Endothelial cell of umbilical vein (primary cell): ENCODE measurements at regions not wholly inside any gene's neighbourhood (a gene's known extent, or its start where the extent isn't known, plus 50 kb on each side); places are given as distances from the start of the nearest gene placed in this dataset.

Experiments used
- BruUV-seq: library from RNA; stranded (reverse); fragments of 400-500 nt; replicated peaks from 2 replicates; lab custom pipeline; 2021; lab: Mats Ljungman, UMichigan
- CTCF ChIA-PET: fragments of 300-600, 350-600 bp; sonication (Branson Sonifier 250); formaldehyde crosslinking; loops from one replicate; lab custom pipeline; 2021; ENCODE audit warnings: antibody characterized with exemption, inconsistent platforms; lab: Charles Lee
- POLR2A ChIA-PET: fragments of 300-600, 350-600 bp; sonication (Branson Sonifier 250); formaldehyde crosslinking; loops from one replicate; lab custom pipeline; 2021; ENCODE audit warnings: antibody characterized with exemption, inconsistent platforms; lab: Charles Lee
- DNase-seq: peaks from one replicate; pipeline ENCODE4 v3.0.0-alpha.2; 2011; ENCODE audit warnings: low read depth, low spot score
- FAIRE-seq: peaks from 2 replicates; lab custom pipeline; 2011; peaks lifted over from hg19 to GRCh38; lab: Jason Lieb, UNC
- H2AFZ ChIP-seq: 2 replicates; pipeline ENCODE4 v1.6.0; 2012; ENCODE audit warnings: low read depth, low read length, control low read depth, inconsistent platforms
- H3K27ac ChIP-seq: 2 replicates; pipeline ENCODE4 v1.5.1; 2011; ENCODE audit warnings: low read depth, mild to moderate bottlenecking, control low read depth, low read length, moderate library complexity; ENCODE audit not compliant: insufficient read depth
- H3K27me3 ChIP-seq, 2 experiments: 2 replicates each; pipeline versions ENCODE4 v1.6.0 to v1.6.1; 2011; ENCODE audit warnings: low read length in 2 of 2, mixed read lengths in 1 of 2; ENCODE audit not compliant: control insufficient read depth in 2 of 2, insufficient read depth in 2 of 2
- H3K36me3 ChIP-seq, 2 experiments: 2 replicates in 1 of 2; 3 replicates in 1 of 2; pipeline ENCODE4 v1.5.1; 2011; ENCODE audit warnings: low read length in 2 of 2, mild to moderate bottlenecking in 1 of 2, moderate library complexity in 1 of 2; ENCODE audit not compliant: control insufficient read depth in 2 of 2, insufficient read depth in 2 of 2; ENCODE audit errors: extremely low read depth in 1 of 2
- H3K4me1 ChIP-seq: 3 replicates; pipeline ENCODE4 v1.5.1; 2011; ENCODE audit warnings: mild to moderate bottlenecking, low read length; ENCODE audit not compliant: control insufficient read depth, insufficient read depth; ENCODE audit errors: extremely low read depth
- H3K4me2 ChIP-seq: 2 replicates; pipeline ENCODE4 v1.6.1; 2011; ENCODE audit warnings: low read length, control low read depth, mixed read lengths; ENCODE audit not compliant: insufficient read depth
- H3K4me3 ChIP-seq, 3 experiments: fragments of 200-600 bp in 1 of 3; sonication (generic), shearing (Covaris generic) in 1 of 3; replicated peaks in 1 of 3; 2 replicates each; pipeline ENCODE4 v1.5.1; 2011 to 2016; ENCODE audit warnings: control low read depth in 3 of 3, low read length in 3 of 3, mild to moderate bottlenecking in 2 of 3, inconsistent platforms in 1 of 3, low read depth in 1 of 3, moderate library complexity in 1 of 3; ENCODE audit not compliant: insufficient read depth in 1 of 3
- H3K79me2 ChIP-seq: 2 replicates; pipeline ENCODE4 v1.6.0; 2012; ENCODE audit warnings: low read length, inconsistent platforms; ENCODE audit not compliant: control insufficient read depth, insufficient read depth
- H3K9ac ChIP-seq: replicated peaks from 2 replicates; pipeline ENCODE3; 2011; ENCODE audit warnings: low read length, control low read depth; ENCODE audit not compliant: insufficient read depth; ENCODE audit errors: extremely low read depth
- H3K9me1 ChIP-seq: replicated peaks from 3 replicates; pipeline ENCODE4 v1.6.0; 2011; ENCODE audit warnings: mild to moderate bottlenecking, low read length; ENCODE audit not compliant: control insufficient read depth, insufficient read depth; ENCODE audit errors: extremely low read depth
- H3K9me3 ChIP-seq: replicated peaks from 2 replicates; pipeline ENCODE4 v1.5.1; 2012; ENCODE audit warnings: low read length, inconsistent platforms; ENCODE audit not compliant: control insufficient read depth, insufficient read depth
- H4K20me1 ChIP-seq: replicated peaks from 2 replicates; pipeline ENCODE3; 2011; ENCODE audit warnings: mild to moderate bottlenecking, low read length; ENCODE audit not compliant: control insufficient read depth, insufficient read depth; ENCODE audit errors: extremely low read depth
- EZH2 ChIP-seq: IDR thresholded peaks from 2 replicates; pipeline ENCODE4 v1.6.1; 2012; ENCODE audit warnings: borderline replicate concordance, low read depth, mild to moderate bottlenecking, moderate library complexity, low read length, inconsistent platforms; ENCODE audit not compliant: severe bottlenecking
- GATA2 ChIP-seq: IDR thresholded peaks from 2 replicates; pipeline ENCODE4 v1.7.0; 2011; ENCODE audit warnings: low read depth, mild to moderate bottlenecking, moderate library complexity, mixed read lengths, low read length; ENCODE audit not compliant: insufficient read length, insufficient read depth
- JUN ChIP-seq: IDR thresholded peaks from 2 replicates; pipeline ENCODE4 v1.6.1; 2011; ENCODE audit warnings: borderline replicate concordance, low read depth; ENCODE audit not compliant: insufficient read length, insufficient read depth
- MYC ChIP-seq: IDR thresholded peaks from one replicate; pipeline ENCODE4 v1.6.1; 2011; ENCODE audit warnings: mild to moderate bottlenecking, low read depth, low read length
- POLR2A ChIP-seq: IDR thresholded peaks from 2 replicates; pipeline ENCODE4 v1.6.1; 2012; ENCODE audit warnings: low read depth, mild to moderate bottlenecking, control low read depth, low read length
- POLR2AphosphoS5 ChIP-seq: IDR thresholded peaks from 2 replicates; pipeline ENCODE4 v1.6.1; 2012; ENCODE audit warnings: low read depth, mild to moderate bottlenecking, control low read depth, low read length, moderate library complexity; ENCODE audit not compliant: insufficient read depth
- dilution Hi-C: fragments of 300-500 bp; cut with MboI; formaldehyde crosslinking; loops from one replicate; pipeline ENCODE4 v1.15.0; 2019; ENCODE audit warnings: low sequenced_read_pairs; ENCODE audit not compliant: extremely low pct_ligation_motif_present
- intact Hi-C: fragments of 100-400 bp; cut with micrococcal nuclease; formaldehyde crosslinking; loops from one replicate; pipeline ENCODE4 v1.10.0; 2022
- TF ChIP-seq, protein P1 (sequence below): IDR thresholded peaks from 2 replicates; pipeline ENCODE4 v1.6.1; 2011; ENCODE audit not compliant: insufficient read depth, insufficient read length
- TF ChIP-seq, protein P2 (sequence below), 2 donors: IDR thresholded peaks; 1 replicate in 1 of 2; 2 replicates in 1 of 2; pipeline ENCODE4 v1.5.1; 2011; ENCODE audit warnings: low read length in 2 of 2, mild to moderate bottlenecking in 2 of 2, moderate library complexity in 2 of 2, control low read depth in 1 of 2, inconsistent platforms in 1 of 2, low read depth in 1 of 2; ENCODE audit not compliant: insufficient read depth in 1 of 2; ENCODE audit errors: extremely low read depth in 1 of 2

DNA sequence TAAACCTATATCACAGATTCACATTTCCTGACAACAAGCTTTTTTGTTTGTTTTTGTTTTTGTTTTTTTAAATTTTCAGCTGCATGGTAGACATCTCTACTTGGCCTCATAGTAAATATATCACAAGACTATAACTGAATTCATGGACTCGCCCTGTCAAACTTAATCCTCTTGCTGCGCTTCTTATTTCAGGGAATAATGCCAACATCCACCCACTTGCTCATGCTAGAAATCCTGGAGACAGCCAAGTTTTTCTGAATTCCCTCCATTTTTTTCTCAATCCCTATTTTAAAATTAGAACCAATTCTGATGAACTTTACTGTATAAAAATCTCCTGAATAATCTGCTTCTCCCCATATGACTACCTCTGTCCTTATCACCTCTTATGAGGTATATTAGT is 283.6 kb upstream of the RPS23 start:
- no peak overlapping the region for H3K27ac ChIP-seq
- H4K20me1 ChIP-seq: no peaks in the 10 kb centered on the region
- H3K4me3 ChIP-seq: no peak overlapping the region
- no peaks in the 10 kb centered on the region for H3K9me1 ChIP-seq
- no peaks in the 10 kb centered on the region for H3K27me3 ChIP-seq
- H3K36me3 ChIP-seq: no peaks in the 10 kb centered on the region
- H2AFZ ChIP-seq: no peak overlapping the region
- no peak overlapping the region for H3K4me2 ChIP-seq
- dilution Hi-C loops (no loop called here), intact Hi-C loops (no loop called here)
- H3K9me3 ChIP-seq: no peaks in the 10 kb centered on the region
- POLR2A ChIA-PET: no interaction called here
- CTCF ChIA-PET: no interaction called here
- BruUV-seq: no TSS peak
- no peak for DNase-seq
- no peaks in the 10 kb centered on the region for H3K79me2 ChIP-seq
- H3K4me1 ChIP-seq: no peaks in the 10 kb centered on the region
- FAIRE-seq: no peak
- no peak overlapping the region for H3K9ac ChIP-seq
- TF ChIP-seq, protein P1, sequence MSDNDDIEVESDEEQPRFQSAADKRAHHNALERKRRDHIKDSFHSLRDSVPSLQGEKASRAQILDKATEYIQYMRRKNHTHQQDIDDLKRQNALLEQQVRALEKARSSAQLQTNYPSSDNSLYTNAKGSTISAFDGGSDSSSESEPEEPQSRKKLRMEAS: no peak
- no peak for TF ChIP-seq EZH2
- TF ChIP-seq GATA2: no peak
- TF ChIP-seq MYC: no peak
- no peak for TF ChIP-seq JUN
- TF ChIP-seq POLR2A: no peak
- no peak for TF ChIP-seq POLR2AphosphoS5
- TF ChIP-seq, protein P2, sequence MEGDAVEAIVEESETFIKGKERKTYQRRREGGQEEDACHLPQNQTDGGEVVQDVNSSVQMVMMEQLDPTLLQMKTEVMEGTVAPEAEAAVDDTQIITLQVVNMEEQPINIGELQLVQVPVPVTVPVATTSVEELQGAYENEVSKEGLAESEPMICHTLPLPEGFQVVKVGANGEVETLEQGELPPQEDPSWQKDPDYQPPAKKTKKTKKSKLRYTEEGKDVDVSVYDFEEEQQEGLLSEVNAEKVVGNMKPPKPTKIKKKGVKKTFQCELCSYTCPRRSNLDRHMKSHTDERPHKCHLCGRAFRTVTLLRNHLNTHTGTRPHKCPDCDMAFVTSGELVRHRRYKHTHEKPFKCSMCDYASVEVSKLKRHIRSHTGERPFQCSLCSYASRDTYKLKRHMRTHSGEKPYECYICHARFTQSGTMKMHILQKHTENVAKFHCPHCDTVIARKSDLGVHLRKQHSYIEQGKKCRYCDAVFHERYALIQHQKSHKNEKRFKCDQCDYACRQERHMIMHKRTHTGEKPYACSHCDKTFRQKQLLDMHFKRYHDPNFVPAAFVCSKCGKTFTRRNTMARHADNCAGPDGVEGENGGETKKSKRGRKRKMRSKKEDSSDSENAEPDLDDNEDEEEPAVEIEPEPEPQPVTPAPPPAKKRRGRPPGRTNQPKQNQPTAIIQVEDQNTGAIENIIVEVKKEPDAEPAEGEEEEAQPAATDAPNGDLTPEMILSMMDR (IDR thresholded peaks at IDR 0.05; ENCODE audit: extremely low read depth in 1 of 2, insufficient read depth in 1 of 2, low read depth in 1 of 2, low read length in 2 of 2): no peak
